Activated naive CD4-positive, alpha-beta T cell treated with Interleukin-2 at 50 U/mL for 16 hours (primary cell): ENCODE measurements at regions not wholly inside any gene's neighbourhood (a gene's known extent, or its start where the extent isn't known, plus 50 kb on each side); places are given as distances from the start of the nearest gene placed in this dataset.

Experiments
- DNase-seq: peaks from one replicate; pipeline ENCODE4 v3.0.0-alpha.2; 2020

DNA sequence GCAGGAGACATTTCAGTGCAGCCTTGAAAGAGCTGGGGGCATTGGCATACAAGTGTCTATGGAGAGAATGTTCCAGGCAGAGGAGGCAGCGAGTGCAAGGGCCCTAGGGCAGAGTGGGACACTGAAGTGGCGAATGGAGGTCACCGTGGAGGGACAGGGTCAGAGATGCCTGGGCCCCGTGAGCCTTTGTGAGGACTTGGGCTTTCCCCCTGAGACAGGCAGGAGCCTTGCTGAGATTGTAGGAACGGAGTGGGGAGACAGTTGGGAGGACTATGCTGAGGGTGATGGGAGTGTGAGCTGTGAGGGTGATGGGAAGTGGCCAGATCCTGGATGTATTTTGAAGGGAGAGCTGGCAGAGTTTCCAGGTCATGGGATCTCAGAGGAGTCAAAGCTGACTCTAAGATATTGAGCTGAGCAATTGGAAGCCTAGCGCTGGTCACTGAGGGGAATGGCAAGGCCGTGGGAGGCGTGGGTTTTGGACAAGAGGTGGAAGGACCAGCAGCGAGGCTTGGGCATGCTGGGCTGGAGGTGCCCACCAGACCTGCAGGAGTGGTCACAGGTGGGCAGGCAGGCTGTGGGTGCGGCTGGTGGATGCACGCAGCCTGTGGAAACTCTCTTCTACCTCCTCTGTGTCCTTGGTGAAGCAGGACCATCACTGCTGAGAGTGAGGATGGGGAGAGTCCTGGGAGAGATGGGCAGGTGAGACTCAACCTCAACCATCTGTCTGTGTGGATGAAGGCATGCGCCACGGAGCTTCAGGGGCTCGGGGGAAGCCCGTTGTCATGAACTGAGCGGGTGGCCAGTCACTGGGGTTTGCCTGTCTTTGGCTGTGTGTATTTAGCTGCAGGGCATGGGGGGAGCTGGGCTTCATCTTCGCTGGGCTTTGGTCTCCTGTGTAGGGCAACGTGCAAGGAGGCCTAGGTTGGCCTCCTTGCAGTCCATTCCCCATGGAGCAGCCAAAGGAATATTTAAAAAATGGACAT is 241.2 kb upstream of the HS6ST1 start:
- DNase-seq, result no peak

DNA sequence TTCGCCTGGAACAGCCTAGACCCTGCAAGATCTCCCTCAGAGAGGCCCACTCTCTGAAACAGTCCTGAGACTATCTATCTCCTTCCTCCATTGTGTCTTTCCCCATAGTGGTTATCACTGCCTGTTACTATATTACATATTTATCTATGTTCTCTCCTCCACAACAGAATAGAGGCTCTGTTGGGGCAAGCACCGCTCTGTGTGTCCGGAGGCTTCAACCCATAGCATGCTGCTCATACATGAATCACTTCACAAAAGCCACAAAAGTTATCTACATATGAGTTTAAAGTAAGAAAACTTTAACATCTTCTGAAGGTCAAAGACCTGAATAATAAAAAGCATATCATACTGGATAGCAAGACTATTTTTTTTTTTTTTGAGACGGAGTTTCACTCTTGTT is 242.1 kb upstream of the HS6ST1 start:
- no peak for DNase-seq

GRCh38 chr2:128562471-128563347 is 244.0 kb upstream of the HS6ST1 start:
- DNase-seq, result no peak

GRCh38 chr2:128563348-128563687 is 244.7 kb upstream of the HS6ST1 start:
- DNase-seq, result no peak

- no peak for DNase-seq
Measured at GRCh38 chr2:128564131-128564530, 245.5 kb upstream of the HS6ST1 start.

- no peak for DNase-seq
Measured at GRCh38 chr2:128564551-128564950, 245.9 kb upstream of the HS6ST1 start.

DNA sequence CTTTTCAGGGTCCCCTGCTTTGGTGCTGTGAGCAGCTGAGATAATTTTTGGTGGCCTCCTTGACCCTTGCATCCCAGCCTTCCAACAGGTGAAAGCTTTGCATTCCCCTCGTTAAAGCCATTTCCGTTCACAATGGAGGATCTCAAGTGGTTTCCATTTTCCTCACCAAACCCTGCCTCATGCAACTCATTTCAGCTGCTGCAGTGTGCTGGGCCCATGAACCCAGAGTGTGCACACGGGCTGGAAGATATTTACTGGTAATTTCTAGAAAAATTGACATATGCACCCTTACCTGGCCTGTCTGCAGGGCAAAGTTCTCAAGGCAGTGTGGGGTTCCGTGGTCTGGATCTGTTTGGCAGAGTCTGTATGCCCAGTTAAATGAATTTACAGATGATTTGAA is 246.8 kb upstream of the HS6ST1 start:
- no peak for DNase-seq

- DNase-seq, result no peak
Measured at GRCh38 chr2:128566671-128567070, 248.0 kb upstream of the HS6ST1 start.

DNA sequence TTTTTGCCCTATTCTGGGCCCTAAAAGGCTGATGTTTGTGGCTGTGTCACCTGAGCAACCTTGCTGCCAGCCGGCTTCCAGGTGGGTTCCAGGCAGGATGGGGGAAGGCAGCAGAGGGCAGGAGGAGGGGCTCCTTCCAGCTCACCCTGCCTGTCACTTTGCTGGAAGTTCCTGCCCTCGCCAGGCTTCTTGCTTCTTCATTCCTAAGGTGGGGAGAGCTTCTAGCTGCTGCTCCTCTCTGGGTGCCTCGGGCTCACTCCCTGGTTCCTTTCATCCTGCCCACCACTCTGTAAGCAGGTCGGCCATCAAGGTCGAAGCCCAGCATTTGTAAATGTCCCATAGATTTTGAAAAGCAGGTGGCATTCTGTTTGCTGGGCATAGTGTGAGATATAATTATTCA is 249.4 kb upstream of the HS6ST1 start:
- no peak for DNase-seq

DNA sequence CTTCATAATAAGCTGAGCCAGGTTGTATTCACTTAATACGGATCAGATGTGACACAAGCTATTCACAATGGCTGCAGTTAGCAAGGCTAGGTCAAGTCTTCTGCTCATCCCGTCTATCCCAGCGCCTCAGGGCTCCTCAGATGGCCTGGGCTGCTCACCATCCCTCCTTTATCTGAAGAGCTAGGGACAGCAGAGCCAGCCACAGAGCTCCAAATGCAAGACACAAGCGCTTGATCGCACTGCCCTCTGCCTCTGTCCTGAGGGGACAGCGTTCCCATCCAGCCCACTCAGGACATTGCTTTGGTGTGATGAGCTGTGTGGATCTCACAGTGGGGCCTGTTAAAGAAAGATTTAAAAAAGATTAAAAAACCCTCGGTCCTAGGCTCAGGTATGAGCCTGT is 254.4 kb upstream of the HS6ST1 start:
- no peak for DNase-seq

DNA sequence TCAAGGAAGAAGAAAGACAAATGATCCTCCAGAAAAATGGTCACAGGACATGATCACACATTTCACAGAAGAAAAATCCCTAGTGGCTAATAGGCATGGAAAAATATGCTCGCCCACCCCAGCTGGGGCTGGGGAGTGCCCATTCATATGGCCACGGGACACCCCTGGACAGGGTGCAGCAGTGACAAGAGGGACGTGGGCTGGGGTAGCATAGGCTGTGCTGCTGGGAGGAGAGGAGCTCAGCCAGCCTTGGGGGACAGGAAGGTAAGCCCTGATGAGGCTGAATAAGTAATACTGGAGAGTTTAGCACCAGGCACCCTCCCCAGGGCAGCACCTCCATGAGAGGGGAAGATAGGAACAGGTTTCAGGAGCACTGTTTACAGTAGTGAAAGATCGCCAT is 254.9 kb upstream of the HS6ST1 start:
- no peak for DNase-seq

DNA sequence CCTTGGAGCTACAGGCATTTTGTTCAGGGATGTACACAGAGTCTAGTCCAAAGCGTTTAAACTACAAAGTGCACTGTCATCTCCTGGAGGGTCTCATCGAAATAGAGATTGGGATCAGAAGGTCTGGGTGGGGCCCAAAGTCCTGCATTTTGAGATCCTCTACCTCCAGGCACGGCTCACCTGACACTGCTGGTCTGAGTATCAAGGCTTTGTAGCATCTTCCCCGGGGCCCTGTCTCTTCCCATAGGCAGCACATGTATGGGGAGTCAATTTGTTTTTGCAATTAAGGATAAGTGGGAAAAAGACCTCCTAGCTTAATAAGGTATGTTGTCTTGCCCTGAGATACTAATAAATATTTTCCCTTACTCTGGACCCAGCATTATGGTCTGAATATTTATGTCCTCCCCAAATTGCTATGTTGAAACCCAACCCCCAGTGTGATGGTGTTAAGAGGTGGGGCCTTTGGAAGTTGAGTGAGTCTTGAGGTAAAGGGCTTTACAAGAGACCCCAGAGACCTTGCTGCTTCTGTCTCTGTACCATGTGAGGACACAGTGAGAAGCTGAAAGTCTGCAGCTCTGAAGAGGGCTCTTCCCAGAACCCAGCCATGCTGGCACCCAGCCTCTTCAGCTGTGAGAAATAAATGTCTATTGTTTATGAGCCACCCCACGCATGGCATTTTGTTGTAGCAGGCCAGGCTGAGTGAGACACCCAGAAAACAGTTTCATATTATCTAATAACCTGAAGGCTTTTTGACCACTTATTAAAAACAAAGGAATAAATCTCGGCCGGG is 258.7 kb upstream of the HS6ST1 start:
- no peak for DNase-seq

DNA sequence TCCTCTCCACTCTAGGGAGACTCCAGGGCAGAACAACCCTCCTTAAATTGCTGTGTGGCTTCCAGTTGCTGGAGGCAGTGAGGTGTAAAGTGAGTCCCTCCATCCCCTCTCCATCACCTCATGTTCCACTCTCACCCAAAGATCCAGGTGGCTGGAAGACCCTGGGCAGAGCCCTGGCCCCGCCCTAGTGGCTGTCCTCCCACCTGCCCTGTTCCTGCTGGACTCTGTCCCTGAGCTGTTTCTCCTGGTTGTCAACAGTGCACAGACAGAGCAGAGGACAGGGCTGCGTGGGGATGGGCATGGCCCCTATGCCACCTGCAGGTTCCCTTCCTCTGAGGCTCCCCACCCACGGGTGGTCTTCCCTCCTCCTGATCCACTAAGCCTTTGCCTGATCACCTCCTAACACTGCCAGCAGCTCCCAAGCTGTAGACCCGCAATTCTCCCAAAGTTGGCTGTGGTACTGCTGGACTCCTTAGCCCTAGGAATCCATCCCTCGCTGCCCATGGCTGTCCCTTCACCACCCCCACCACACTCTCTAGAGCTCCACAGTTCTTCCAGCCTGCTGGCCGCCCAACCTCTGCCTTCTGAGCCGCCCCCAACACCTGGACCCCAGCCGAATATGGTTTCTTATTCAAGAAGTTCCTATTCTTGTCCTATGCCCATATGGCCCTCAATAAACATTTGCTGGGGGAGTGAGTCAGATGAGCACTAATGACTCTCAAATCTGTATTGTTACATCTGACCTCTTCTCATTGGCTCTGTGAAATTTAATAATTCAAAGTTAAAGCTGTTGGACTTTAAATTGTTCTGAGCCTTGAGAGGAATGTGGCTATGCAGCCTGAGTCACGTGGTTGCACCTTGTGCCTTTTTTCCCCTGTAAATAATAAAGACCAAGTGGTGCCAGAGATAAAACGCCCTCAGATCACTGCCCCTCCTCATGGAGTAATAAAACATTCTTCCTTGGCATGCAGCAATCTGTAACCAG is 260.0 kb upstream of the HS6ST1 start:
- no peak for DNase-seq

DNA sequence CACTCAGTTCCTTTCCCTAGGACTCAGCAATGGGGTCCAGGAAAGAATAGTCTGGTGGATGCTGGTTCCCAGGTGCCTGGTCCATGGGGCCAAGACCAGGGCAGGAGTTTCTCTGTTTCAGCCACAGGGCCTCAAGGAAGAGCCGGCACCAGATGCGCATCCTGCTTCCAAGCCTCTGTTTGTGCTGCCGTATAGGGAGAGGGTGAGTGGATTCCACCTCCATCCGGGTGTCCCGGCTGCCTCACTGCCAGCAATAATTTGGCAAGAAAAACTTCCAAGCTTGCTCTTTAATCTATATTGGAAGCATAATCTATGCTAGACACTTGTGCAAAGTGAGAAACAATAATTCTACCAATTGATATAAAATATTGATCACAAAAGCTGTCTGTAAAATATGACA is 261.2 kb upstream of the HS6ST1 start:
- no peak for DNase-seq

GRCh38 chr2:128580988-128581848 is 262.6 kb upstream of the HS6ST1 start:
- no peak for DNase-seq

DNA sequence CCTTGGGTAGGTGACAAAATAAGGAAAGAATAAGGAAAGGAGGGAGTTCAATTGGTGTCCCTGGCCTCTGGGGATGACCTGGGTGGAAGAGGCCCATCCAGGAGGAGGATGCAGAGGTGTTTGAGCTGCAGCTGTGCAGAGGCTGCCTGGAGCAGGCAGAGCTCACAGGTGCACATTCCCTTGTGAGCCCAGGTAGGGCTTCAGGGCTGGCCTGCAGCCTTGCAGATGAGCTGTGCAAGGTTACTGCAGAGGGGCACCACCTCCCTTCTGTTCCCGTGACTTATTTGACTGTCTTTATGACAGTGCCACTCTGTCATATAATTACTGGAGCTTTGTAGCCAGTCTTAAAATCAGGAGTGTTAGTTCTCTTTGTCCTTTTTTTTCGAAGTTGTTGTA is 263.2 kb upstream of the HS6ST1 start:
- DNase-seq, result no peak

DNA sequence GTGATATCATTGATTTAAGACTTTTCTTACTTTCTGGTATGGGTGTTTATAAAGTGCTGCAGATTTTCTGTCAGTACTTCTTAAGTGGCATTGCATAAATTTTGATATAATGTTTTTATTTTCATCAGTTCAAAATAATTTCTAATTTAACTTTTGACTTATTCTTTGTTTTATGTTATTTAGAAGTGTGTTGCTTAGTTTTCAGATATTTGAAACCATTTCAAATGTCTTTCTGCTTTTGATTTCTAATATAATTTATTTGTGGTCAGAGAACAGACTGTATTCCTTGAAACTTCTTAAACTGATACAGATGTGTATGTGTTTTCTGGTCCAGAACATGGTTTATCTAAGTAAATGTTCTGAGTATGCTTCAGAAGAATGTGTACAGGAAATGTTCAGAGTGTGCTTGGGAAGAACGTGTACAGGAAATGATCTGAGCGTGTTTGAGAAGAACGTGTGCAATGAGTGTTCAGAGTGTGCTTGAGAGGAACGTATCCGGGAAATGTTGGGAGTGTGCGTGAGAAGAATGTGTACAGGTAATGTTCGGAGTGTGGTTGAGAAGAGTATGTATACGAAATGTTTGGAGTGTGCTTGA is 265.7 kb upstream of the HS6ST1 start:
- no peak for DNase-seq

GRCh38 chr2:128585706-128586105 is 267.0 kb upstream of the HS6ST1 start:
- DNase-seq, result no peak

GRCh38 chr2:128589681-128590080 is 271.0 kb upstream of the HS6ST1 start:
- DNase-seq, result no peak

GRCh38 chr2:128590309-128591021 is 271.8 kb upstream of the HS6ST1 start:
- DNase-seq, result no peak
